ENCODE measurements at regions not wholly inside any gene's neighbourhood (a gene's known extent, or its start where the extent isn't known, plus 50 kb on each side); places are given as distances from the start of the nearest gene placed in this dataset.

- Histone ChIP-seq H3K4me3 (ENCODE audit: low read length) (peak overlapping the region; percentile 21), H3K9me3 (ENCODE audit: low read length) (no peaks in the 10 kb centered on the region), H3K27me3 (ENCODE audit: insufficient read depth, low read depth, low read length) (no peaks in the 10 kb centered on the region), H2AFZ (ENCODE audit: low read depth, low read length) (no peak overlapping the region), H4K20me1 (ENCODE audit: insufficient read depth) (no peaks in the 10 kb centered on the region), H3K27ac (ENCODE audit: low read length) (peak overlapping the region; percentile 88), H3K4me2 (ENCODE audit: low read length) (no peak overlapping the region), H3K36me3 (ENCODE audit: insufficient read depth, low read length) (no peaks in the 10 kb centered on the region), H3K9ac (ENCODE audit: low read length) (peak overlapping the region; percentile 51), H3F3A (ENCODE audit: insufficient read depth, low read length, poor library complexity, severe bottlenecking) (no peaks in the 10 kb centered on the region), H3K9me2 (ENCODE audit: insufficient read depth, low read length) (no peaks in the 10 kb centered on the region), H3K79me2 (replicated peaks; ENCODE audit: insufficient read depth, low read length) (no peaks in the 10 kb centered on the region)
- TF ChIP-seq POLR2AphosphoS5 (IDR thresholded peaks at IDR 0.05) (peak; percentile 30), EP300 (conservative IDR thresholded peaks at IDR 0.05; ENCODE audit: poor library complexity, severe bottlenecking) (peak; percentile 65), REST (IDR thresholded peaks at IDR 0.05; ENCODE audit: borderline replicate concordance) (no peak)
These were observed 180.5 kb upstream of the PDE1C start for GRCh38 chr7:32250471-32251260.

- Histone ChIP-seq H3K27me3 (ENCODE audit: insufficient read depth, low read depth, low read length) (no peaks in the 10 kb centered on the region), H3K36me3 (ENCODE audit: insufficient read depth, low read length) (no peaks in the 10 kb centered on the region), H2AFZ (ENCODE audit: low read depth, low read length) (no peak overlapping the region), H3K4me3 (ENCODE audit: low read length) (peak overlapping the region; percentile 21), H4K20me1 (ENCODE audit: insufficient read depth) (no peaks in the 10 kb centered on the region), H3K79me2 (replicated peaks; ENCODE audit: insufficient read depth, low read length) (no peaks in the 10 kb centered on the region), H3K27ac (ENCODE audit: low read length) (peak overlapping the region; percentile 88), H3K9me3 (ENCODE audit: low read length) (no peaks in the 10 kb centered on the region), H3F3A (ENCODE audit: insufficient read depth, low read length, poor library complexity, severe bottlenecking) (no peaks in the 10 kb centered on the region), H3K9me2 (ENCODE audit: insufficient read depth, low read length) (no peaks in the 10 kb centered on the region), H3K4me2 (ENCODE audit: low read length) (no peak overlapping the region), H3K9ac (ENCODE audit: low read length) (peak overlapping the region; percentile 51)
- no peak for TF ChIP-seq EP300 (conservative IDR thresholded peaks at IDR 0.05; ENCODE audit: poor library complexity, severe bottlenecking)
- no peak for TF ChIP-seq SMC3 (conservative IDR thresholded peaks at IDR 0.05; ENCODE audit: poor library complexity)
- TF ChIP-seq MXI1 (conservative IDR thresholded peaks at IDR 0.05; ENCODE audit: poor library complexity, severe bottlenecking) = no peak
- no peak for TF ChIP-seq TAF1 (IDR thresholded peaks at IDR 0.05; ENCODE audit: low read depth)
- no peak for TF ChIP-seq RAD21 (conservative IDR thresholded peaks at IDR 0.05)
- no peak for TF ChIP-seq REST (IDR thresholded peaks at IDR 0.05; ENCODE audit: borderline replicate concordance)
- no peak for TF ChIP-seq POLR2AphosphoS5 (IDR thresholded peaks at IDR 0.05)
These were observed 179.8 kb upstream of the PDE1C start for GRCh38 chr7:32250003-32250402.

All from neural cell (in vitro differentiated cells).